H9 (cell line): ENCODE measurements at regions not wholly inside any gene's neighbourhood (a gene's known extent, or its start where the extent isn't known, plus 50 kb on each side); places are given as distances from the start of the nearest gene placed in this dataset.

ENCODE experiments used
- DNase-seq: peaks from one replicate; pipeline ENCODE4 v3.0.0-alpha.2; 2017
- H2AFZ ChIP-seq: one replicate; pipeline ENCODE4 v1.6.1; 2013; ENCODE audit warnings: mild to moderate bottlenecking, low read length, control low read depth, moderate library complexity
- H2AK5ac ChIP-seq: 2 replicates; pipeline ENCODE4 v1.6.1; 2013; ENCODE audit warnings: low read length, control low read depth, mixed read lengths; ENCODE audit not compliant: insufficient read length
- H2BK120ac ChIP-seq: one replicate; pipeline ENCODE4 v1.6.1; 2013; ENCODE audit warnings: low read depth, mild to moderate bottlenecking, low read length, control low read depth, inconsistent platforms; ENCODE audit not compliant: poor library complexity, severe bottlenecking
- H2BK12ac ChIP-seq: 2 replicates; pipeline ENCODE4 v1.6.1; 2013; ENCODE audit warnings: low read length, control low read depth, mixed read lengths, low read depth; ENCODE audit not compliant: insufficient read length
- H2BK15ac ChIP-seq: 2 replicates; pipeline ENCODE4 v1.6.1; 2013; ENCODE audit warnings: low read depth, low read length, control low read depth
- H2BK20ac ChIP-seq: one replicate; pipeline ENCODE4 v1.6.1; 2013; ENCODE audit warnings: low read depth, mild to moderate bottlenecking, low read length, control low read depth, inconsistent platforms; ENCODE audit not compliant: poor library complexity, severe bottlenecking
- H2BK5ac ChIP-seq: 2 replicates; pipeline ENCODE4 v1.6.1; 2013; ENCODE audit warnings: low read length, control low read depth, mixed read lengths; ENCODE audit not compliant: insufficient read length
- H3K14ac ChIP-seq: 2 replicates; pipeline ENCODE4 v1.6.1; 2013; ENCODE audit warnings: low read length, control low read depth; ENCODE audit not compliant: insufficient read depth
- H3K18ac ChIP-seq: 2 replicates; pipeline ENCODE4 v1.6.1; 2013; ENCODE audit warnings: low read depth, mild to moderate bottlenecking, mixed read lengths, low read length, control low read depth; ENCODE audit not compliant: insufficient read length
- H3K23ac ChIP-seq: 2 replicates; pipeline ENCODE4 v1.6.1; 2013; ENCODE audit warnings: low read length, control low read depth, mixed read lengths, low read depth; ENCODE audit not compliant: insufficient read length
- H3K23me2 ChIP-seq: 2 replicates; pipeline ENCODE4 v1.6.1; 2013; ENCODE audit warnings: low read depth, mild to moderate bottlenecking, mixed read lengths, low read length, control low read depth; ENCODE audit not compliant: insufficient read length, poor library complexity, severe bottlenecking
- H3K27ac ChIP-seq: 2 replicates; pipeline ENCODE4 v1.5.1; 2013; ENCODE audit warnings: low read length, control low read depth, mixed read lengths, low read depth; ENCODE audit not compliant: insufficient read length
- H3K27me3 ChIP-seq: 2 replicates; pipeline ENCODE4 v1.6.1; 2013; ENCODE audit warnings: low read length, control low read depth, inconsistent platforms; ENCODE audit not compliant: insufficient read depth
- H3K4ac ChIP-seq: 2 replicates; pipeline ENCODE4 v1.6.1; 2013; ENCODE audit warnings: low read depth, mild to moderate bottlenecking, control low read depth, inconsistent platforms, low read length, moderate library complexity
- H3K4me1 ChIP-seq: 2 replicates; pipeline ENCODE4 v1.6.1; 2013; ENCODE audit warnings: low read length, control low read depth, inconsistent platforms; ENCODE audit not compliant: insufficient read depth
- H3K4me2 ChIP-seq: 2 replicates; pipeline ENCODE4 v1.6.1; 2013; ENCODE audit warnings: low read length, control low read depth, mixed read lengths; ENCODE audit not compliant: insufficient read length, insufficient read depth
- H3K56ac ChIP-seq: 2 replicates; pipeline ENCODE4 v1.6.1; 2013; ENCODE audit warnings: low read depth, mild to moderate bottlenecking, mixed read lengths, low read length, control low read depth; ENCODE audit not compliant: insufficient read length
- H3K79me1 ChIP-seq: 2 replicates; pipeline ENCODE4 v1.6.1; 2013; ENCODE audit warnings: low read depth, mild to moderate bottlenecking, moderate library complexity, low read length, control low read depth, inconsistent platforms; ENCODE audit not compliant: insufficient read depth, poor library complexity, severe bottlenecking
- H3K79me2 ChIP-seq: 2 replicates; pipeline ENCODE4 v1.6.1; 2013; ENCODE audit warnings: low read length, control low read depth, inconsistent platforms; ENCODE audit not compliant: insufficient read depth
- H3K9ac ChIP-seq: 2 replicates; pipeline ENCODE4 v1.6.1; 2013; ENCODE audit warnings: low read length, control low read depth, mixed read lengths; ENCODE audit not compliant: insufficient read length; ENCODE audit errors: extremely low read depth
- H3K9me3 ChIP-seq: one replicate; pipeline ENCODE4 v1.6.1; 2013; ENCODE audit warnings: low read depth, low read length, inconsistent platforms; ENCODE audit not compliant: control insufficient read depth
- H3T11ph ChIP-seq: one replicate; pipeline ENCODE4 v1.6.1; 2013; ENCODE audit warnings: mild to moderate bottlenecking, low read length, control low read depth, inconsistent platforms
- H4K20me1 ChIP-seq: one replicate; pipeline ENCODE4 v1.6.1; 2013; ENCODE audit not compliant: control insufficient read depth, insufficient read length, insufficient read depth
- H4K5ac ChIP-seq: 2 replicates; pipeline ENCODE4 v1.6.1; 2013; ENCODE audit warnings: low read depth, mild to moderate bottlenecking, mixed read lengths, low read length, control low read depth; ENCODE audit not compliant: insufficient read length
- H4K8ac ChIP-seq: replicated peaks from 2 replicates; pipeline ENCODE4 v1.6.1; 2013; ENCODE audit warnings: low read length, control low read depth, mixed read lengths, low read depth; ENCODE audit not compliant: insufficient read length
- H4K91ac ChIP-seq: 2 replicates; pipeline ENCODE4 v1.6.1; 2013; ENCODE audit warnings: low read depth, mild to moderate bottlenecking, moderate library complexity, mixed read lengths, low read length, control low read depth; ENCODE audit not compliant: insufficient read length
- H3K27ac Mint-ChIP-seq, 3 experiments: 2 replicates in 2 of 3; 3 replicates in 1 of 3; pipeline ENCODE4 v1.8.0; 2020 to 2021; ENCODE audit warnings: mixed read lengths in 3 of 3, mild to moderate bottlenecking in 1 of 3, moderate library complexity in 1 of 3
- H3K27me3 Mint-ChIP-seq: 2 replicates; pipeline ENCODE4 v1.8.0; 2021; ENCODE audit warnings: low read depth, mild to moderate bottlenecking, moderate library complexity, mixed read lengths
- H3K36me3 Mint-ChIP-seq, 3 experiments: 2 replicates in 2 of 3; 3 replicates in 1 of 3; pipeline ENCODE4 v1.8.0; 2020 to 2021; ENCODE audit warnings: low read depth in 3 of 3, mixed read lengths in 3 of 3; ENCODE audit not compliant: insufficient read depth in 1 of 3
- H3K4me1 Mint-ChIP-seq, 2 experiments: 2 replicates each; pipeline ENCODE4 v1.8.0; 2020; ENCODE audit warnings: mixed read lengths in 2 of 2
- H3K4me3 Mint-ChIP-seq, 2 experiments: 2 replicates in 1 of 2; 3 replicates in 1 of 2; pipeline ENCODE4 v1.8.0; 2020 to 2021; ENCODE audit warnings: mild to moderate bottlenecking in 2 of 2, mixed read lengths in 2 of 2, moderate library complexity in 1 of 2
- H3K9me3 Mint-ChIP-seq, 2 experiments: 2 replicates in 1 of 2; 3 replicates in 1 of 2; pipeline ENCODE4 v1.8.0; 2020; ENCODE audit warnings: mild to moderate bottlenecking in 2 of 2, mixed read lengths in 2 of 2, moderate library complexity in 1 of 2
- WGBS: extraction: QIAGEN DNeasy Blood & Tissue Kit; methylation state at CpG from one replicate; pipeline ENCODE4 v1.1.7; 2013; ENCODE audit warnings: missing lambda C conversion rate, low lambda C conversion rate, mixed read lengths; ENCODE audit not compliant: insufficient read length; ENCODE audit errors: extremely low coverage; 5-methylcytosine and 5-hydroxymethylcytosine counted together
- TF ChIP-seq, protein P1 (sequence below): fragments of 200-600 bp; sonication (generic); conservative IDR thresholded peaks from 3 replicates; pipeline ENCODE4 v1.8.0; 2021; ENCODE audit warnings: antibody characterized with exemption, mild to moderate bottlenecking

DNA sequence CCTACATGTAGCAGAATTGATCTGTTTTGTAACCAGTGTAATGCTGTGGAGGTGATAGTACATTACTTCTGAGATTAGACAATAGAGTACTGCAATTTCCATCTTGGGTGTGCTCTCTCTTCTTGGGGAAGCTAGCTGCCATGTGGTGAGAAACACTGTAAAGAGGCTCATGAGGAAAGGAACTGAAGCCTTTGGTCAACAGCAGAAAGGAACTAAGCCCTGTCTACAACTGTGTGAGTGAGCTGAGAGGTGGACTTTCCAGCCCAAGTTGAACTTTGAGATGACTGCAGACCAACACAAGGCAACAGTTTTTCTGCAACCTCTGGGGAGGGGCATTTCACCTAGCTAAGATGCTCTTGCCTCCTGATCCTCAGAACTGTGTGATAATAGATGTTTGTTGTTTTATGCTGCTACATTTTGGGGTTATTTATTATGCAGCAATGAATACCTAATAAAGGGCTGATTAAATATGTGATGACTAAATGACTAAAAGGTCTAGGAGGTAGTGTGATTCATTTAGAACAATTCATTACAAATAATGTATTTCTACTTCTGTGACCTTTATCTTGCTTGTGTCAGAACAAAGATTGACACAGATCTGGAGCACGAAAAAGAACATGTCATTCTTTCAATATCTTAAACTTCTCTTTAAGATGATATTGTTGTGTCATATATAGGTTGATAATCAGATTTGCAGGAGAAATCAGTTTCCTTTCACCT is 121.6 kb upstream of the THRB start:
- H3K9me3 ChIP-seq, result no peaks in the 10 kb centered on the region
- no peak overlapping the region for H3K23ac ChIP-seq
- H3K4me1 ChIP-seq, result no peaks in the 10 kb centered on the region
- no peak overlapping the region for H2BK120ac ChIP-seq
- no peak overlapping the region for H3K56ac ChIP-seq
- Mint-ChIP-seq H3K36me3 (no peaks in the 10 kb centered on the region), H3K4me3 (no peak overlapping the region), H3K4me1 (no peaks in the 10 kb centered on the region), H3K27ac (0 out of 7 replicates have a peak overlapping the region, but pooled peaks of 1 of the 3 experiments have one; percentile 14), H3K9me3 (no peaks in the 10 kb centered on the region; a peak in 1 of 5 replicates), H3K27me3 (no peaks in the 10 kb centered on the region)
- H3K79me2 ChIP-seq, result no peaks in the 10 kb centered on the region
- no CpG with 5 or more reads among the region's 1 CpG for WGBS
- no peak overlapping the region for H3K9ac ChIP-seq
- DNase-seq, result no peak
- H3K79me1 ChIP-seq, result no peaks in the 10 kb centered on the region
- H4K20me1 ChIP-seq, result no peaks in the 10 kb centered on the region
- H3K23me2 ChIP-seq, result no peaks in the 10 kb centered on the region
- no peak overlapping the region for H2BK15ac ChIP-seq
- H3K27ac ChIP-seq, result no peak overlapping the region
- no peak overlapping the region for H2BK12ac ChIP-seq
- H3T11ph ChIP-seq, result no peak overlapping the region
- no peak overlapping the region for H3K14ac ChIP-seq
- H2BK5ac ChIP-seq, result no peak overlapping the region
- no peak overlapping the region for H2BK20ac ChIP-seq
- no peak overlapping the region for H4K8ac ChIP-seq
- H3K4ac ChIP-seq, result no peak overlapping the region
- TF ChIP-seq, protein P1, sequence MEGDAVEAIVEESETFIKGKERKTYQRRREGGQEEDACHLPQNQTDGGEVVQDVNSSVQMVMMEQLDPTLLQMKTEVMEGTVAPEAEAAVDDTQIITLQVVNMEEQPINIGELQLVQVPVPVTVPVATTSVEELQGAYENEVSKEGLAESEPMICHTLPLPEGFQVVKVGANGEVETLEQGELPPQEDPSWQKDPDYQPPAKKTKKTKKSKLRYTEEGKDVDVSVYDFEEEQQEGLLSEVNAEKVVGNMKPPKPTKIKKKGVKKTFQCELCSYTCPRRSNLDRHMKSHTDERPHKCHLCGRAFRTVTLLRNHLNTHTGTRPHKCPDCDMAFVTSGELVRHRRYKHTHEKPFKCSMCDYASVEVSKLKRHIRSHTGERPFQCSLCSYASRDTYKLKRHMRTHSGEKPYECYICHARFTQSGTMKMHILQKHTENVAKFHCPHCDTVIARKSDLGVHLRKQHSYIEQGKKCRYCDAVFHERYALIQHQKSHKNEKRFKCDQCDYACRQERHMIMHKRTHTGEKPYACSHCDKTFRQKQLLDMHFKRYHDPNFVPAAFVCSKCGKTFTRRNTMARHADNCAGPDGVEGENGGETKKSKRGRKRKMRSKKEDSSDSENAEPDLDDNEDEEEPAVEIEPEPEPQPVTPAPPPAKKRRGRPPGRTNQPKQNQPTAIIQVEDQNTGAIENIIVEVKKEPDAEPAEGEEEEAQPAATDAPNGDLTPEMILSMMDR, result no peak
- H2AK5ac ChIP-seq, result no peak overlapping the region
- no peak overlapping the region for H4K5ac ChIP-seq
- no peak overlapping the region for H3K18ac ChIP-seq
- no peak overlapping the region for H2AFZ ChIP-seq
- H3K4me2 ChIP-seq, result no peak overlapping the region
- no peak overlapping the region for H4K91ac ChIP-seq
- no peaks in the 10 kb centered on the region for H3K27me3 ChIP-seq
